Epithelial cell of esophagus (primary cell): ENCODE measurements at regions not wholly inside any gene's neighbourhood (a gene's known extent, or its start where the extent isn't known, plus 50 kb on each side); places are given as distances from the start of the nearest gene placed in this dataset.
"Not testable (repeated sequence)": the region's sequence is repeated elsewhere in the genome, so short reads cannot be mapped to it uniquely, and the experiment has no call there.

Experiments used
- DNase-seq: peaks from one replicate; pipeline ENCODE4 v3.0.0; 2010; ENCODE audit warnings: low read depth
- H3K4me3 ChIP-seq: 2 replicates; pipeline ENCODE4 v1.5.1; 2011; ENCODE audit warnings: mild to moderate bottlenecking, low read length, control low read depth
- TF ChIP-seq, protein P1 (sequence below): IDR thresholded peaks from 2 replicates; pipeline ENCODE4 v1.5.1; 2011; ENCODE audit warnings: low read depth, mild to moderate bottlenecking, low read length, control low read depth, inconsistent platforms; ENCODE audit not compliant: insufficient read depth; ENCODE audit errors: missing control alignments

DNA sequence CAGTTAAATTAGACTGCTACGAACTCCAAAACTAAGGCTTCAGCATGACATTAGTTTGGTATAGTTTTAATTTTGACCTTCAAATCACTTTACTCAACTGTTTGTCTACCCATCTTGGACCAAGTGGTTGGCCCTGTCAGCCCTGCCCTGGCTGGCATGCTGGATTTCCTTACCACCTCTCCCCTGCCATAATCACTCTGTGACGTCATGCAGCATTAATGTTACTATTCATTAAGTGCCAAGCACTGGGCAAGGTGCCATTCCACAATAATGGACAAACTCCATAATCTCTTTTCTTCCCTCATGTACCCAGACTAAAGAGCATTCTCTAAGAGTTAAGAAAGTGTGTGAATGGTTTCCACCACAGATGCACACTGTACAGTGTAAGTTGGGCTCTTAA lies 277.0 kb upstream of the INTU start:
- DNase-seq: peak; percentile 18
- TF ChIP-seq, protein P1, sequence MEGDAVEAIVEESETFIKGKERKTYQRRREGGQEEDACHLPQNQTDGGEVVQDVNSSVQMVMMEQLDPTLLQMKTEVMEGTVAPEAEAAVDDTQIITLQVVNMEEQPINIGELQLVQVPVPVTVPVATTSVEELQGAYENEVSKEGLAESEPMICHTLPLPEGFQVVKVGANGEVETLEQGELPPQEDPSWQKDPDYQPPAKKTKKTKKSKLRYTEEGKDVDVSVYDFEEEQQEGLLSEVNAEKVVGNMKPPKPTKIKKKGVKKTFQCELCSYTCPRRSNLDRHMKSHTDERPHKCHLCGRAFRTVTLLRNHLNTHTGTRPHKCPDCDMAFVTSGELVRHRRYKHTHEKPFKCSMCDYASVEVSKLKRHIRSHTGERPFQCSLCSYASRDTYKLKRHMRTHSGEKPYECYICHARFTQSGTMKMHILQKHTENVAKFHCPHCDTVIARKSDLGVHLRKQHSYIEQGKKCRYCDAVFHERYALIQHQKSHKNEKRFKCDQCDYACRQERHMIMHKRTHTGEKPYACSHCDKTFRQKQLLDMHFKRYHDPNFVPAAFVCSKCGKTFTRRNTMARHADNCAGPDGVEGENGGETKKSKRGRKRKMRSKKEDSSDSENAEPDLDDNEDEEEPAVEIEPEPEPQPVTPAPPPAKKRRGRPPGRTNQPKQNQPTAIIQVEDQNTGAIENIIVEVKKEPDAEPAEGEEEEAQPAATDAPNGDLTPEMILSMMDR: no peak
- no peak overlapping the region for H3K4me3 ChIP-seq

DNA sequence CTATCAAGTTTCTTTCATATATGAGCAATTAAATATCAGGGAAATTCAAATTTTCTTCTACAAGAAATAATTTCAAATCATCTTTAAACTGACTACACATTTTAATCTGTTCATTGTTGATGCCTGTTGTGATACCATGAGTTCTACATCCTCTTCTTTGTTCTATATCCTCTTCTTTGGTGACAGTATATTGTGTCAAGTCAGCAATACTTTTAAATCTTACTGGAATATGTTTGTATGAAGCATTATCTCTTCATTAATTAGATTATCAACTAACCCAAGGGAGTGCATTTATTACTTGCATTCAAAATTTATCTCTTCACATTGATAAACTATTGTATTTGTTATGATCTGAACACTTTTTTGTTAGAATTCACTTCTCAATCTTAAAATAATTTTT lies 275.0 kb upstream of the INTU start:
- TF ChIP-seq, protein P1: no peak
- H3K4me3 ChIP-seq: no peak overlapping the region
- DNase-seq: no peak

DNA sequence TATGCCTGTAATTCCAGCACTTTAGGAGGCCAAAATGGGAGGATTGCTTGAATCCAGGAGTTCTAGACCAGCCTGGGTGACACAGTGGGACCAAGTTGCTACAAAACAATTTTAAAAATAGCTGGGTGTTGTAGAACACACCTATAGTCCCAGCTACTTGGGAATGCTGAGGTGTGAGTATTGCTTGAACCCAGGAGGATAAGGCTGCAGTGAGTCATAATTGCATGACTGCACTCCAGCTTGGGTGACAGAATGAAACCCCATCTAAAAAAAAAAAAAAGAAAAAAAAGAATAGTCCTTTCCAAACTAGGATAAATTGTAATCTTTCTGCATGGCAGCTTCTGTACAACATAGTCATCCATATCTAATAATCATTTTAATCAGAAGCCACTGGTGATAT lies 270.1 kb upstream of the INTU start:
- H3K4me3 ChIP-seq: no peak overlapping the region
- TF ChIP-seq, protein P1: no peak
- DNase-seq: peak; percentile 32

DNA sequence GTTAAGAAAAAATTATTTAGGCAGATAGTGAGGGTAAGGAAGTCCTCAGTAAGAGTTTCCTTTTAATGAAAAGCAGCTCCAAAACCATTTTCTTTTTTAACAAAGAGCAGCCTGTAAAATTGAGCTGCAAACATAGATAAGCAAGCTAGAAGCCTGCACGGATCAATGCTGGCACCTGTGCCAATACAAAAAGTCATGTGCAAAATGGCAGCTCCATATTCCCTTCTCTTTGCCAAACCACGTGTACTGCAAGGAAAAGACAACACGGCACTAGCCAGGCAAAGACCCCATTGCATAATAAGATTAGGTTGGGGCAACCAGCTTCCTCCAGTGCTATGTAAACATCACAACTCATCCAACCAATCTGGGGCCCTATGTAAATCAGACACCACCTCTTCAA lies 268.4 kb upstream of the INTU start:
- DNase-seq: no peak
- H3K4me3 ChIP-seq: no peak overlapping the region
- TF ChIP-seq, protein P1: no peak

DNA sequence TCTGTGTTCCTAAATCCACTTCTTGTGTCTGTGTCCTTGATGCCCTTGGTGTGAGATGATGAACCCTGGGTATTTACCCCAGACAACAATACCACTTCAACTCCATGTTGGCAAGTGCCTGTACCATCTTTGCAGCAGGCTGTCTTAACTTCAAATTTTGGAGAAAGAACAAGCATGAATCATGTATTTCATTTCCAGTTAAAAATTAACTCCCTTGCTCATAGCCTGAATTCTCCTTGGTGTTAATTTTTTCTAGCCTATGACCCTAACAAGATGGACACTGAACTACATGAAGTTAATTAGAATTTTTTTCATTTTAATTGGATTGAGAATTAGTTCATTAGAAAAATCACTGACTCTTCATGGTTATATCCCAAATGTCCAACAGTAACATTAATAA lies 267.8 kb upstream of the INTU start:
- TF ChIP-seq, protein P1: no peak

DNA sequence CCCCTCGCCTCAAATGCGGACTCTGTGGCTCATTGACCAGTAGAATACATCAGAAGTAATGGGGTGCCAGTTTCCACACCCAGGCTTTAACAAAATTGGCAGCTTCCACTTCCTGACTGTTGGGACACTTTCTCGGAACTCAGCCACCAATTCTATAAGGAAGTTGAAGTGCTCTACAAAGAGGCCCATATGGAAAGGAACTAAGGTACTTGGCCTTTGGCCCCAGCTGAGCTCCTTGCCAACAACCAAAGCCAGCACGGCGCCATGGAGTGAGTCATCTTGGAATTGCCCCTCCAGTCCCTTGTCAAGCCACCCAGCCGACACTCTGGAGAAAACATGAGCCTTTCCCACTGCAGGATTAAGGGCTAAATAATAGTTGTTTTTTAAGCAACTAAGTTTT lies 262.2 kb upstream of the INTU start:
- no peak for DNase-seq
- H3K4me3 ChIP-seq: no peak overlapping the region

More for the DNA sequence above, 267.8 kb upstream of the INTU start:
- H3K4me3 ChIP-seq: no peak overlapping the region
- no peak for DNase-seq

DNA sequence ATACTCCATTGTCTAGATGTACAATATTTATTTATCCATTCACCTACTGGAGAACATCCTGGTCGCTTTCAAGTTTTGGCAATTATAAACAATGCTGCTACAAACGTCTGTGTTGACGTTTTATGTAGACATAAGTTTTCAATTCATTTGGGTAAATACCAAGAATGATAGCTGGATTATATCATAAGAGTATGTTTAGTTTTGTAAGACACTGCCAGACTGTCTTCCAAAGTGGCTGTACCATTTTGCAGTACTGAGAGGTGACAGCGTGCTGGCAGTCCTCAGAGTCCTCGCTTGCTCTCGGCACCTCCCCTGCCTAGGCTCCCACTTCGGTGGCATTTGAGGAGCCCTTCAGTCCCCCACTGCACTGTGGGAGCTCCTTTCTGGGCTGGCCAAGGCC lies 253.3 kb upstream of the INTU start:
- TF ChIP-seq, protein P1: no peak
- no peak overlapping the region for H3K4me3 ChIP-seq
- no peak for DNase-seq

More for the DNA sequence above, 262.2 kb upstream of the INTU start:
- TF ChIP-seq, protein P1: no peak

DNA sequence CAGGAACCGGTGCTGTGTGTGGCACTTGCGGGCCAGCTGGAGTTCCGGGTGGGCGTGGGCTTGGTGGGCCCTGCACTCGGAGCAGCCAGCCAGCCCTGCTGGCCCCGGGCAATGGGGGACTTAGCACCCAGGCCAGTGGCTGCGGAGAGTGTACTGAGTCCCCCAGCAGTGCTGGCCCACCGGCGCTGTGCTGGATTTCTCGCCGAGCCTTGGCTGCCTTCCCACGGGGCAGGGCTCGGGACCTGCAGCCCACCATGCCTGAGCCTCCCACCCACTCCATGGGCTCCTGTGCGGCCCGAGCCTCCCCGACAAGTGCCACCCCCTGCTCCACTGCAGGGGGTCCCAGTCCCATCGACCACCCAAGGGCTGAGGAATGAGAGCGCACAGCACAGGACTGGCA lies 252.8 kb upstream of the INTU start:
- not testable (repeated sequence) for H3K4me3 ChIP-seq, DNase-seq
